ENCODE measurements at regions not wholly inside any gene's neighbourhood (a gene's known extent, or its start where the extent isn't known, plus 50 kb on each side); places are given as distances from the start of the nearest gene placed in this dataset.
"Not testable (repeated sequence)": the region's sequence is repeated elsewhere in the genome, so short reads cannot be mapped to it uniquely, and the experiment has no call there.

DNA sequence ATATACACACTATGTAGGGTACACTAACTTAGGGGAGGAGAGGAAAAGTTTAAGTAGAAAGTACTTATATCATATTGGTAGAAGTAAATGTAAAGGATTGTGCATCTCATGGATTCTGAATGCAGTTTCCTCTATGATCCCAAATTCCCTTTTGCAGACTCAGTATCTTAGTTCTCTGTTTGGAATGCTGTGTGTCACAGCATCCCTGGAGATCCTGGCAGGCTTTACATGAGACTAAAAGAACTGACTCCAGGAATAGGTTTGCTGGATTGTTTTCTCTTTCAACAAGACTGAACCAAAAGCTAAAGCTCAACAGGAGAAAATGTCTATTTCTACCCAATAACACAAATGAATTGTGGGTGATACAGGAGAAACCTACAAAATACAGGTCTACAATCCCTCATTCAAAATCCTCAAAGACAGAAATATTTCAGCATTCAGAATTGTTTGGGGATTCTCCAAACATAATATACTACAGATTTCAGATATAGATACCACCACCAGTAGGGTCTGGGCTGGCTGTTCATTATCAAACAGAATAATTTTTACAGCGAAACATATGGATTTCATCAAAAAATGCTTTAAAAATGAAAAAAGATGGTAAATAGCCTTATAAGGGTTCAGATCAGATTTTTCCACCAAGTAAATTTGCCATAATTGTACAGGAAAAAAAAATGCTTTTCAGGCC lies 324.7 kb upstream of the GRAMD2B start:
- no peak for DNase-seq

DNA sequence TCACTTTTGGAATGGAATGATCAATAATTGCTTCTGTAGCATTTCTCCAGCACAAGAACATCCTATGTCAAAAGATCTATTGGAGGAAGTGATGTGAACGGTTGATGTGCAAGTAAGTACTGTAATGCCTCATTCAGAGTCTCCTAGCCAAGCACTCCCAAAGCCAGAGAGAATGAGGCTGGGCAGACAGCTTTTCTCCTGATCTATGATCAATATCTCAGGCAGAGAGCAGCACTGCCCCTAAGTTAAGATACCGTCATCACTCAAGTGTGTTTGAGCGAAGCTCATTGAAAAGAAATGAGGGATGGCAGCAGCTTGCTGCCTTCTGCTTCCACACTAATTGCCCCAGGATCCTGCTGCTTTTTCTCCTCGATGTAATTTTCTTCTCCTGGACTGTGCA lies 324.1 kb upstream of the GRAMD2B start:
- DNase-seq: no peak

DNA sequence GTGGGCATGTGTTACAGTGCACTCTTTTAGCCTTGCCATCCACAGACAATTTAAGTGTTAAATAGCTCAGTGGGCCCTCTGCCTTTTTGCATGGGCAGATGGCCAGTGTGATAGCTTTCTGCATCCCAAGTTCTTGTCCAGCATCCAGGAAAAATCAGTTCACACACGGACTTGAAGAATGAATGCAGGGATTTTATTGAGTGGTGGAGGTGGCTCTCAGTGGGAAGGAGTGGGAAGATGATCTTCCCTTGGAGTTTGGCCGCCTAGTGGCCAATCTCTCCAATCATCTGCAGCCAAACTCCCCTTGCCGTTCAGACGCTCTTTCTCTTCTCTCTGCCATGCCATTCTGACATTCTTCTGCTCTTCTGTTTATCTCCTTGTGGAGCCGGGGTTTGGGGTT lies 322.4 kb upstream of the GRAMD2B start:
- no peak for DNase-seq

DNA sequence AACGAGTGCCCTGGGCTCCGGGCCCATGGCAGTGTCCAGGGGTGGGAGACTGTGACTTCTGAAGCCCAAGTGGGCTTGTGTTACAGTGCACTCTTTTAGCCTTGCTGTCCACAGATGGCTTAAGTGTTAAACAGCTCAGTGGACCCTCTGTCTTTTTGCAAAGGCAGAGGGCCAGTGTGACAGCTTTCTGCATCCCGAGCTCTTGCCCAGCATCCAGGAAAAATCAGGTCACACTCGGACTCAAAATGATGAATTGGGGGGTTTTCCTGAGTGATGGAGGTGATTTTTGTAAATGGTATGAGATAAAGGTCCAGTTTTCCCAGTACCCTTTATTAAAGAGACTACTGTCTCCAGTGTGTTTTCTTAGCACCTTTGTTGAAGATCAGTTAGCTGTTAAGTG lies 321.3 kb upstream of the GRAMD2B start:
- DNase-seq: no peak

DNA sequence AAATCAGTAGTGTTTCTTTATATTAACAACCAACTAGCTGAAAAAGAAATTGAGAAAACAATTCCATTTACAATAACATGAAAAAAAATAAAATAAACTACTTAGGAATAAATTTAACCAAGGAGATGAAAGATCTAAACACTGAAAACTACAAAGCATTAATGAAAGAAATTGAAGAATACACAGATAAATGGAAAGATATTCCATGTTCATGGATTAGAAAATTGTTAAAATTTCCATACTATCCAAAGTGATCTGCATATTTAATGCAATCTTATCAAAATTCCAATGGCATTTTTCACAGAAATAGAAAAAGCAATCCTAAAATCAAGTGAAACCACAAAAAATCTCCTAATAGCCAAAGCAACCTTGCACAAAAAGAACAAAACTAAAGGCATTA lies 320.2 kb upstream of the GRAMD2B start:
- no peak for DNase-seq

DNA sequence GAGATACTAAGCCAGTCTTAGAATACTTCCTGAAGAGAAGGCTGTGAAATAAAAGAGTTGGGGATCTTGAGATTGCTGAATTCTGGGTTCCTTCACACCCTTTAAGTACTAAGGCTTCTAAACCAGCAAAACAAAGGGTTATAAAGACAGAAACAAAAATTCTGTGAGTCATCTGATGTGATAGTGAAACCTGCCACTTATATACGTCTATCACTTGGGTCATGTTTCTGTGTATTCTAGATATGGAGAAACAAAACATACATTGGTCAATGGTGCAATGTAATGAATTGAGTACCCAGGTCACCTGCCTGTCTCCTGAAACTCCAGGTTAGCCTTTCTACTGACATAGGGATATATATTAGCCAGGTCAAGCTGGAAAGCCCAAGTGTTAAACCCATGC lies 319.3 kb upstream of the GRAMD2B start:
- no peak for DNase-seq

DNA sequence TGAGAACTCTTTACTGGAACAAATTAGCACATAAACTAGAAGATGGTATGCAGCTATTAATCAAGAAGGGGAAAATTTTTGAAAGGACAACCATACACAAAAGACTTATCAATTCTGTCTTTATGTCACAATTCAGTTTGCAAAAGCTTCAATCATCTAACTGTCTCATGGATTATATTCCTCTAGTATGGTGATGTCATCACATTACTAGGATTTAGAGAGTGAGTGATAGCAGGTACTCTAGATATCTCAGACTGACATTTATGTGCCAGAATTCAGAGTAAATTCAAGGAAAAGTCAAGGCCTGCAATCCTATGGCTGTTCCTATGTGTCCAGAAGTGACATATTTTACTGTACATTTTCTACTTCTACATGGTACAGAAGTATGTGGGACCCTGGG lies 318.9 kb upstream of the GRAMD2B start:
- DNase-seq: no peak

DNA sequence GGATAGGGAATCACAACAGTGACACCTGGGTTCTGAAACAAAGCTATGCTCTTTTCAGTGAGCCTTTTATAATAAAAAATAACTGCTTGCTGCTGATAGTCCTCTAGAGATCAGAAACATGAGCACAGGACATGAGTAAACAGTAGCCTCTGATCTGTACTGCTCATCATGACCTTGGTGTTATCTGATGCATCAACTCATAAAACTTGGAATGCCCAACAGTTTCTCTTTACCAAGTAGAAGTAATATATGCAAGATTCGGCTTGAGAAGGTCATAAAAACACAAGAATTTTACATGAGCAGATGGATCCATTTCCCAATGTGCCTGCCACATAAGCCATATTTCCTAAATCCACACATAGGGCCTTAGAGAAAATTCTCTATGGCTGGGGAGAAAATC lies 318.3 kb upstream of the GRAMD2B start:
- no peak for DNase-seq

DNA sequence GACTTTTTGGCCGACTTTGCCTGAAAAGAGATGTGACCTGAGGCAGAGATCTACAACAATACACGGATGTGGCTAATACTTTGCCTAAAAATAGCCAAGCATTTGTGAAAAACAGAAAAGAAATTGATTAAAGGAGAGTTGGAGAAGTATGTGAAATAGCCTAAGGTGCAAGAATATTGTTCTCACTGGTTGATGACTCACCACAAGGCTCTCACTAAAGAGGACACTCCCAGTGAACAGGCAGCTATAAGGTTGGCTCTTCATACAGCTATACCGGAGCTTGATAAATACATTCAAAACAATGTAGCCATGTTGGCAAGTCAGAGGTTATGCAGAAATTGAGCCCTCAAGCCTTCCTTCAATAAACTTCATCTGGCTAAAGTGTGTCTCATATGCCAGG lies 317.2 kb upstream of the GRAMD2B start:
- DNase-seq: no peak

DNA sequence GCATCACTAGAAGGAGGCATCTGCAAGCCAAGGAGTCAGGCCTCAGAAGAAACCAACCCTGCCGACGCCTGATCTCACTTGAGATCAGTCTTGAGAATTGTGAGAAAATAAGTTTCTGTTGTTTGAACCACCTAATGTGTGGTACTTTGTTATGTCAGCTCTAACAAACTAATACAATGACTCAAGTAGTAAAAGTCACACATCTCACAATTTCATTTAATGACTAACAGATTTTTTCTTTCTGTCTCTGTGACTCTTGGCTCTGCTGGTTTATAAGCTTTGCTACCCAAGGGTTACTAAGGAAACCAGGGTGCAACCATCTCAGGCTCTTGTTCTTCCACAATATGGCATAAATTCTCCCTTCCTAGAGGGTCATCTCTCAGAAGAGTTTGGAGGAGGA lies 315.8 kb upstream of the GRAMD2B start:
- no peak for DNase-seq

DNA sequence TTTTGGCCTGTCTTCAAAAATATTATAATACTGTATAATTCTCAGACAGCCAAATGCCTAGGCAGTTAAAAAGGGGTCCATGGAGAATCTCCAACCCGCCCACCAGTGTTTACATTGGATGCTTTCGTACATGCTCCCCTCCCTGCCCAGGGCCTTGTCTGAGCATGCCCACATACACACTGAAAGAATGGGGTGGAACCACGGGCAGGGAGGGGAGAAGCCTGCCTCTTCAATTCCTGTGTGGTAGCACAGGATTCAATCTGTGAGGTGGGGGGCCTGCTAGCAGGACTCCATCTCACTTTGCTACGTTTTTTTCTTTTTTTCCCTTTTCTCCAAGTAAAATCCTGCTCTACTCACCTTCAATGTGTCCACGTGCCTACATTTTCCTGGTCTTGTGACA lies 314.7 kb upstream of the GRAMD2B start:
- no peak for DNase-seq

DNA sequence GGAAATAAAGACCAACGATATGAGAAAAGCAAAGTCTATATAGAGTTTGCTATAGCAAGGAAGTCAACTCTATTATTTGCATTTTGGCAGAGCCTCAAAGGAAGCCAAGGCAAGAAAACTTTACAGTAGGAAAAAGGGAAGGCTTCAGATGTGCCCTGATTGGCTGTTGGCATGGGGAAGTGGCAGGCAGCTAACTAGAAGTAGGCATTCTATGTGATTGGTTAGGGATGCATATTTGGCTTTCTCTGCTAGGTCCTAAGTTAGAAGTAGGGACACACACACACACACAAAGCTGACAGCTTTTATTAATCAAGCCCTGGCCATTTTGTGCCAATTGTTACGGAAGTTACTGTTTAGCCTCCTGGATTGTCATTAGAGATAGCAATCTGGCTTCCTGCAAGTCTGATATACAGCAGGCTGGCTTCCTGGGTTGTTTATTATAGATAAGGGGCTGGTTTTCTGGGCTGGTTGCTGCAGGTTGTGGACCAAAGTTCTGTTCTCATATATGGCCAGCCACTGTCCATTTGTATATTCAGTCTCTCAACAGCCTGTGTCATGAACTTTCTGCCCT lies 308.1 kb upstream of the GRAMD2B start:
- DNase-seq: no peak

DNA sequence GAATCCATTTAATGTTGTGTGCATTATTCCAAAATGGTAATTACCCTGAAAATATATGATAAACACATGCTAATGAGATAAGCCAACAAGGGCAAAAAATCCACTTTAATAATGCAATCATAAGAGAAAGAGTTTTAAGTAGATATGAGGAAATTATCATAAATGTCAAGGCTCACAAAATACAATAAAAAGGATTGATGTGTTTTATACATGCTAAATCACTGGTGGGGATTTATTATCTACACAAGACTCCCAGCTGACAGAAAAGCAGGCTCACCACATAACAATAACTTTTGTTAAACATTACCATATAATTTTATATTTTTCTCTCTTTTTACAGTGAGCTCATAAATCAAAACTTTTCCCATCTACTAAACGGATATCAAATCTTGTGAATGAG lies 306.2 kb upstream of the GRAMD2B start:
- DNase-seq: no peak

DNA sequence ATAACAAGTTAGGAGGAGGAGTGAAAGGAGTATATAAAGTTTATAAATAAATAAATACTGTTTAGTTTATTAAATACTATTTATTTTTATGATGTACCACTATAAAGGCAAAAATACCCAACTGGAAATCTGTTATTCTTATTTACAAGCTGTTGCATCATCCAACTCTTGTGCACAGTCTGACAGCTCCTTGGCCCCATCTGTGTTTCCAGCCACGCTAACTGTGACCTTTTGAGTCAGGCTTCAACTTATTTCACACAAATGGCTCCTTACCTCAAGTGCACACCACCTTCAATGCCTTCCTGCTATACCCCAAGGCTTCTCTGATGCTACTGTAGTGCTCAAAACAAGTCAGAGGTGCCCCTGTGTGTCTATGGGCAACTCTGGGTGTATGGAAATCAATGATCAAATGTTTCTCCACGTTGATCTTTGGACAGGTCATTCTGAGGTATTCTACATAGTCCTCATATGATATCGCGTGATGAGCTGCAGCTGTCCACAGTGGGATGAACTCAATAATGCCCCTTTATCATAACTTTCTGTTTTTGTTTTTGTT lies 303.2 kb upstream of the GRAMD2B start:
- DNase-seq: no peak

DNA sequence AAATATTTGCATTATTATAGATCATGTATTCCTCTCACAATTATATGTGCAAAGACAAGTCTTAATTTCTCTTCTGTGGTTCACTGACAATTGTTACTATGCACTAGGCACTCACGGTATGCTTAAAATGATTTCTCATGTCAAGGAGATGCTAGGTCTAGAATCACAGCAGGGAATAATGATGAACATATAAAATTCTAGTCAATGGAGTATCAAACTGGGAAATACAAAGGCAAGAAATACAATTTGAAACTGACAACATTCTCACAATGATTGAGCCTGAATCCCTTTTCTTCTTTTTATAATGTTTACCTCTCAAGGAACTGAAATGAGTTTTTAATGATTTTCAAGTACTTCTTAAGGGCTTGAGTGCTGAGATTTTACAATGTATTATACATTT lies 302.3 kb upstream of the GRAMD2B start:
- DNase-seq: no peak

DNA sequence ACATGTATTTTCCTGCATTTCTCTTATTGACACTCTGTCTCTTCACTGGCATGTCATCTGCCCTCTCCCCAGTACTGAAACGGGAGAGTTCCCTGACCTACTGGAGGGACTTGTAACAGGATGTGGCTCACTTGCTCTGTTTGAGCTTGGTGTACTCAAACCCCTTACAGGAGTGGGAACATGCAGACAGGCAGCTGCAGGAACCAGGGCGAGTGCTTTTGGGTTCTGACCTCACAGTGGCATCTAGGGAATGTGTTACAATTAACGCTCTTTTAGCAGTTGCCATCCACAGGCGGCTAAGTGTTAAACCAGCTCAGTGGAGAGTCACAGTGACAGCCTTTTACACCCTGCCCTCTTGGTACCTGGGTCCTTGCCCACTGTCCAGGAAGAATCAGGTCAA lies 300.3 kb upstream of the GRAMD2B start:
- DNase-seq: no peak

DNA sequence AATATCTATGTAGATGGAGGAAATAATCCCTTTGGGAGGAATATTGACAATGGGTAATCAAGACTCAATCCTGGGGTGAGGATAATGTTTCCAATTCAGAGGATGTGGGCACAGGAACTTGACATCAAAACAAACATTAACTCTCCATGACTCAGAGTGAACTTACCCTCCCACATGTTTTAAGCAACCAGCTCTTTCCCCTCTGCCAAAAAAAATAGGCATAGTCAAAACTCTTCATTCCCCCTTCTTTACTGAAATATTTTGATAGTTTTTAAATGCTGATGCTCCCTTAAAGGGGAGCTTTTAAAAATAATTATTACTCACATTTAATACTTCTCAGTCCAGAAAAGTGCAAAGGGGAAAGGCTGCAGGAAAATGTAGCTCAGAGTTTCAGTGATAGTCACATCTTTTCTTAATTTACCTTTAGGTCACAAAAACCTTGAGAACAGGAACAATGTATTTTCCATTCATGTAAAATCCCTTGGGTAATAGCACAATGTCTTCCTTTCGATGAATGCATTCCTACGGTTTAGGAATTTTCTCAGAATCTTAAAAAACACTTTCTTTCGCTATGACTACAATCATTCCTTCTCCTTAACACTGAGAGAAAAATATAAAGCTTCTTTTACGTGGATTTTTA lies 298.4 kb upstream of the GRAMD2B start:
- no peak for DNase-seq

DNA sequence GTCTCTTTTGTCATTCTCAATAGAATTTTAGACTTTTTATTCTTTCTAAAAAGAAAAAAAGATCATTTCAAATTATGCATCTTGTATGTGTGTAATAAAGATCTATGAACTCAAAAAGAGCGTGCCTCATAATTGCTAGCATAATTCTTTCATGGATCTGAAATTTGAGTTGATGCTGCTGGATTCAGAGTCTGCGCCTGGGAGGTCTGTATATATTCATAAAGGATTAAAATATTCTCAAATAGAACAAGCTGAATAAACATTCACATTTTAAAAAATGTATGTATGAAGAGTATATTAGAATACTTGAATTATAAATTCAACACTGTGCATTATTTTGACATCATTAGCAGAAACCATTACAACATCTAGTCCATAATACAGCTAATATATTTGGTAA lies 297.8 kb upstream of the GRAMD2B start:
- no peak for DNase-seq

DNA sequence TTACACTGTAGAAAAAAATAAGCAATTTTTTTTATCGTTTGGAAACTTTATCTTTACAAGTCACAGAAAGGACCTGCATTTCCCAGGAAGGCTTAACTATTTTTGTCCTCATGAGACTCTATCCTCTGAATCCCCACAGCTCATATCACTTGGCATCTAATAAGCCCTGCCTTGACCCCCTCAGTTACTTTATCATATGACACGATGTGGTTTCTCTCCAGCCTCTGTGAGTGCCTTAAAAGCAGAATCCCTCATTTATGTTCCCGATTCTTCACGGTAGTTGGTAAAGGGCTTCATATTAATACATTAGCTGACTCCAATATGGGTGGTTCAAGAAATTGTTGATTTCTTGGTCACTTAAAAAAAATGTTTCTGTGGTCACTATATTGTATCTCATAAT lies 296.6 kb upstream of the GRAMD2B start:
- DNase-seq: no peak

DNA sequence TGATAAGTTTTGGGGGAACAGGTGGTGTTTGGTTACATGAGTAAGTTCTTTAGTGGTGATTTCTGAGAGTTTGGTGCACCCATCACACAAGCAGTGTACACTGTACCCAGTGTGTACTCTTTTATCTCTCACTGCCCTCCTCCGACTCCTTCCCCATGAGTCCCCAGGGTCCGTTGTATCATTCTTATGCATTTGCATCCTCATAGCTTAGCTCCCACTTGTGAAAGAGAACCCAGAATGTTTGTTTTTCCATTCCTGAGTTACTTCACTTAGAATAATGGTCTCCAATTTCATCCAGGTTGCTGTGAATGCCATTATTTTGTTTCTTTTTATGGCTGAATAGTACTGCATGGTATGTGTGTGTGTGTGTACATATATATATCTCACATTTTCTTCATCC lies 295.8 kb upstream of the GRAMD2B start:
- not testable (repeated sequence) for DNase-seq

DNA sequence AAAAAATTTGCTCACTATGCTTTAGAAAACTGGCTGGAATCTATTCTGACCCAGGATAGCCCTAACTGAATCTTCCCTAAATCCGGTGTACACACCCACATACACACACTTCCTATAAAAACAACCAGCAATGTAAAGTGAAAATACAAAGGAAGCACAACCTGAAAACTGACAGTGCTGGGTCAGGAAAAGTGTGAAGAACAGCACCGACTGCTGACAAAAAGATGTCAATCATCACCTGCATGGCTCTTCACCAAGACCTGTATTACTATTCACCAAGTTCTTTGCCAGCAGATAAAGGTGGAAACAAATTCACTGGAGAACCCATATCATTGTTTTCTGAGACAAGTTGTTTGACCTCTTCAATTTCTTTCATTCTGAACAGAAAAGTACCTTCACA lies 293.8 kb upstream of the GRAMD2B start:
- DNase-seq: no peak

DNA sequence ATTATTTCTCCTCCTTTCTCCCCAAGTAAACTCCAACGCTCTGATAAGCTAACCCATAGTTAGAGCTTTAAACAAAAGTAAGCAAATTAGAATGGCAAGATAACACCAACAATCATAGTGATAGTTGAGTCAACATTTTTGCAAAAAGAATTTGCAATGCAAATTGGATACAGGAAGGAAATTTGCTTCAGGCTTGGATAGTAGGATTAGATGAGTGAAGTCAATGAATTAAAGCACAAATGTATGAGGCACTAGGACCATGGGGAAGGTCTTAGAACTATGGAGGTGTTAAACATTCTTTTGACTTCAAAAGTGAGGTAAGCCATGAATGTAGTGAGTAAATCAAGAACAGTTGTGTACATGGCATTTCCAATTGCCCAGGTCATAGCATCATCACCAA lies 289.8 kb upstream of the GRAMD2B start:
- DNase-seq: no peak

DNA sequence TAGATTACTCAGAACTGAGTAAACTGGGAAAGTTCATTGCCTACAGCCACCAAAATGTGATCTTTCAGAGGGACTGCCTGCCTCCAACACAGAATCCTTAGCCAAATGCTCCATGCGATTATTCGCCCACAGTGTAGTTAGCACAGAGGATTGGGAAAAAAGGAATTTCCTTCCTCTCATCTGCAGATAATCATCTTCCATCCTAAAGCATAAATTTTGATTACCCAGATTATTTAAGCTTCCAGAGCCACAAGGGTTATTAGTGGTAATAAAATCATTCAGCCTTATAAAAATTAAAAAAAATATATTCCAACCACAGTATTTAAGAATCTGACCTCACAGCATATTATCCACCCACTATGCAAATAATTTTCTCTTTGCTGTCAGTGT lies 285.3 kb upstream of the GRAMD2B start:
- no peak for DNase-seq

DNA sequence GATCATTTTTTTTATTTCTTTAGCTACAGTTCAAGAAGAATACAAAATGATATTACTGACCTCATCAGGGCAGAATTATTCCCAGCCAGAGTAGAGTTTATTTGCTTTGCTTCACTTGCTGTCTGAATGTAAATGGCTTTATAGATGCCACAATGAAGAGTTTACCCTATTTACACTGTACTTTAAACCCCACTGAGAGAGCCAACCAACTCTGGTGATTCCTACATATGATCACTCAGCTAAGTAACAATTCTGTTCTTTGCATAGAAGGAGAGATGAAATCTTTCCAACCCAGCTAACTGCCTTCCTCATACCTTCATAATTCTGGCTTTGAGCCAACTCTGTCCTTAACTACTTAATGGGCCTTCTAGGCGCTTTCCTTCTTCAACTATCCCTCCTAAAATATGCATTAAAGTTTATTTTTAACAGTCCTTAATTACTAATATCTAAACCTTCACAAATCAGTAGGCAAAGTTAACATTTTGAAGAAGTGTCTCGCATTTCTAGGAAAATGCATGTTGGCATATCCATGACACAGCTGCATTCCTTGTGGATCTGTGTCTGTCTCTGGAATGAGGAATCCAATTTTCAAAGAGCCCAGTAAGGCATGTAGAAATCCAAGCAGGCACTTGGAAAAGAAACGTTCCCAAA lies 284.8 kb upstream of the GRAMD2B start:
- DNase-seq: no peak

All from KG1 (cell line).